SU-DHL-6 (cell line): ENCODE measurements at regions not wholly inside any gene's neighbourhood (a gene's known extent, or its start where the extent isn't known, plus 50 kb on each side); places are given as distances from the start of the nearest gene placed in this dataset.

Source experiments
- H2AFZ ChIP-seq: fragments of 200-600 bp; sonication (generic); 2 replicates; pipeline ENCODE4 v1.6.1; 2014; ENCODE audit warnings: low read depth, mild to moderate bottlenecking, moderate library complexity, mixed read lengths, antibody characterized with exemption, low read length; ENCODE audit not compliant: severe bottlenecking
- H3F3A ChIP-seq: fragments of 200-600 bp; shearing (Covaris generic); 2 replicates; pipeline ENCODE4 v1.6.0; 2016; ENCODE audit warnings: antibody characterized with exemption, mild to moderate bottlenecking; ENCODE audit not compliant: insufficient read depth
- H3K27ac ChIP-seq: fragments of 200-600 bp; sonication (generic); 2 replicates; pipeline ENCODE4 v1.5.1; 2016; ENCODE audit warnings: low read depth, mild to moderate bottlenecking, low read length, moderate library complexity, mixed read lengths
- H3K27me3 ChIP-seq: fragments of 200-600 bp; sonication (generic), shearing (Covaris generic); 2 replicates; pipeline ENCODE4 v1.6.0; 2014; ENCODE audit warnings: mild to moderate bottlenecking, low read length
- H3K36me3 ChIP-seq: fragments of 200-600 bp; sonication (generic); 2 replicates; pipeline ENCODE4 v1.6.1; 2014; ENCODE audit warnings: mild to moderate bottlenecking, low read length, mixed read lengths
- H3K4me2 ChIP-seq: fragments of 300-600, 200-600 bp; shearing (Covaris generic), sonication (generic); 2 replicates; pipeline ENCODE4 v1.6.0; 2014; ENCODE audit warnings: low read length, low read depth, mild to moderate bottlenecking; ENCODE audit not compliant: poor library complexity, severe bottlenecking
- H3K4me3 ChIP-seq: fragments of 200-600 bp; sonication (generic); 2 replicates; pipeline ENCODE4 v1.5.1; 2014; ENCODE audit warnings: antibody characterized with exemption, low read length, mild to moderate bottlenecking, mixed read lengths; ENCODE audit not compliant: insufficient read depth, poor library complexity, severe bottlenecking
- H3K79me2 ChIP-seq: fragments of 200-600 bp; sonication (generic); 2 replicates; pipeline ENCODE4 v1.6.1; 2014; ENCODE audit warnings: mild to moderate bottlenecking, low read length, moderate library complexity; ENCODE audit not compliant: insufficient read depth
- H3K9ac ChIP-seq: fragments of 200-600 bp; sonication (generic); 2 replicates; pipeline ENCODE4 v1.7.0; 2014; ENCODE audit warnings: mild to moderate bottlenecking, low read length
- H3K9me2 ChIP-seq: fragments of 200-600 bp; sonication (generic); replicated peaks from 2 replicates; pipeline ENCODE4 v1.6.1; 2014; ENCODE audit warnings: low read length; ENCODE audit not compliant: insufficient read depth
- H3K9me3 ChIP-seq: fragments of 200-600 bp; sonication (generic); 2 replicates; pipeline ENCODE4 v1.6.1; 2014; ENCODE audit warnings: low read length, mixed read lengths; ENCODE audit not compliant: insufficient read depth
- H4K20me1 ChIP-seq: fragments of 200-600 bp; sonication (generic); 2 replicates; pipeline ENCODE4 v1.6.1; 2014; ENCODE audit warnings: low read depth, mild to moderate bottlenecking, antibody characterized with exemption, low read length, moderate library complexity, mixed read lengths
- CTCF ChIP-seq: fragments of 200-600 bp; sonication (generic); IDR thresholded peaks from one replicate; pipeline ENCODE4 v1.5.1; 2017; ENCODE audit warnings: antibody characterized with exemption, mild to moderate bottlenecking, low read length, moderate library complexity; ENCODE audit not compliant: insufficient read depth, poor library complexity, severe bottlenecking
- EZH2phosphoT487 ChIP-seq: fragments of 200-600 bp; sonication (generic), shearing (Covaris generic); conservative IDR thresholded peaks from 2 replicates; pipeline ENCODE4 v1.6.1; 2018; ENCODE audit warnings: mild to moderate bottlenecking, antibody characterized with exemption, low read length, moderate library complexity, mixed read lengths

GRCh38 chr9:28678097-28678496 is 1104.8 kb upstream of the C9orf72 start:
- H3K4me2 ChIP-seq = no peak overlapping the region
- no peak overlapping the region for H3K9ac ChIP-seq
- no peak overlapping the region for H3K27ac ChIP-seq
- no peaks in the 10 kb centered on the region for H3K27me3 ChIP-seq
- no peaks in the 10 kb centered on the region for H3K79me2 ChIP-seq
- H3F3A ChIP-seq = no peaks in the 10 kb centered on the region
- H3K4me3 ChIP-seq = no peak overlapping the region
- no peaks in the 10 kb centered on the region for H4K20me1 ChIP-seq
- H3K9me3 ChIP-seq = no peaks in the 10 kb centered on the region
- no peak overlapping the region for H2AFZ ChIP-seq
- H3K9me2 ChIP-seq = no peaks in the 10 kb centered on the region
- TF ChIP-seq EZH2phosphoT487 (no peak), CTCF (no peak)
- no peaks in the 10 kb centered on the region for H3K36me3 ChIP-seq

- Histone ChIP-seq H3K9ac (no peak overlapping the region), H2AFZ (no peak overlapping the region), H3K27ac (no peak overlapping the region), H4K20me1 (no peaks in the 10 kb centered on the region), H3K4me2 (no peak overlapping the region), H3K27me3 (no peaks in the 10 kb centered on the region), H3K36me3 (no peaks in the 10 kb centered on the region), H3K9me3 (no peaks in the 10 kb centered on the region), H3K79me2 (no peaks in the 10 kb centered on the region), H3K9me2 (no peaks in the 10 kb centered on the region), H3K4me3 (no peak overlapping the region), H3F3A (no peaks in the 10 kb centered on the region)
- TF ChIP-seq CTCF (no peak), EZH2phosphoT487 (no peak)
These were observed 1114.9 kb upstream of the C9orf72 start for GRCh38 chr9:28688172-28688571.

- Histone ChIP-seq H3K36me3 (no peaks in the 10 kb centered on the region), H3K4me2 (no peak overlapping the region), H3K9ac (no peak overlapping the region), H4K20me1 (no peaks in the 10 kb centered on the region), H2AFZ (no peak overlapping the region), H3K27ac (no peak overlapping the region), H3K79me2 (no peaks in the 10 kb centered on the region), H3K4me3 (no peak overlapping the region), H3K27me3 (no peaks in the 10 kb centered on the region), H3K9me2 (no peaks in the 10 kb centered on the region), H3F3A (no peaks in the 10 kb centered on the region), H3K9me3 (no peaks in the 10 kb centered on the region)
- TF ChIP-seq EZH2phosphoT487 = no peak
- no peak for TF ChIP-seq CTCF
These were observed 1118.7 kb upstream of the C9orf72 start for GRCh38 chr9:28692012-28692411.
